Retinal pigment epithelial cell (primary cell): ENCODE measurements at regions not wholly inside any gene's neighbourhood (a gene's known extent, or its start where the extent isn't known, plus 50 kb on each side); places are given as distances from the start of the nearest gene placed in this dataset.

Source experiments
- DNase-seq: peaks from one replicate; pipeline ENCODE4 v3.0.0-alpha.2; 2010; ENCODE audit warnings: low read depth
- H3K4me3 ChIP-seq: 2 replicates; pipeline ENCODE4 v1.5.1; 2011; ENCODE audit warnings: mild to moderate bottlenecking, low read length, control low read depth, moderate library complexity
- CTCF ChIP-seq: conservative IDR thresholded peaks from 2 replicates; pipeline ENCODE4 v1.5.1; 2011; ENCODE audit warnings: low read depth, low read length, control low read depth, inconsistent platforms

- H3K4me3 ChIP-seq: no peak overlapping the region
- TF ChIP-seq CTCF: no peak
- DNase-seq: no peak
Observed at GRCh38 chr14:78071016-78071549, 99.1 kb upstream of the NRXN3 start.

GRCh38 chr14:78073028-78073427 is 97.1 kb upstream of the NRXN3 start:
- DNase-seq: no peak
- no peak for TF ChIP-seq CTCF
- H3K4me3 ChIP-seq: no peak overlapping the region

- no peak for DNase-seq
- H3K4me3 ChIP-seq: no peak overlapping the region
- TF ChIP-seq CTCF: no peak
Observed at GRCh38 chr14:78074561-78074960, 95.6 kb upstream of the NRXN3 start.

- no peak for DNase-seq
- H3K4me3 ChIP-seq: no peak overlapping the region
- TF ChIP-seq CTCF: no peak
Observed at GRCh38 chr14:78075033-78075432, 95.1 kb upstream of the NRXN3 start.

GRCh38 chr14:78075555-78076277 is 94.5 kb upstream of the NRXN3 start:
- DNase-seq: no peak
- no peak for TF ChIP-seq CTCF
- no peak overlapping the region for H3K4me3 ChIP-seq

GRCh38 chr14:78081245-78081644 is 88.9 kb upstream of the NRXN3 start:
- H3K4me3 ChIP-seq: no peak overlapping the region
- no peak for TF ChIP-seq CTCF
- no peak for DNase-seq

- no peak overlapping the region for H3K4me3 ChIP-seq
- DNase-seq: no peak
- TF ChIP-seq CTCF: no peak
Observed at GRCh38 chr14:78083837-78084236, 86.3 kb upstream of the NRXN3 start.
